Skeletal muscle cell (primary cell): ENCODE measurements at regions not wholly inside any gene's neighbourhood (a gene's known extent, or its start where the extent isn't known, plus 50 kb on each side); places are given as distances from the start of the nearest gene placed in this dataset.
A peak's percentile ranks its signal among the peaks of the same experiment; 100 is the strongest.

ENCODE experiments used
- DNase-seq: peaks from one replicate; pipeline ENCODE4 v3.0.0-alpha.2; 2010; ENCODE audit warnings: low read depth
- H3K4me3 ChIP-seq: 2 replicates; pipeline ENCODE4 v1.5.1; 2011; ENCODE audit warnings: low read depth, mild to moderate bottlenecking, control low read depth, low read length, moderate library complexity

- no peak for DNase-seq
Measured at GRCh38 chr13:33583398-33583797, 234.6 kb upstream of the RFC3 start.

GRCh38 chr13:33590936-33591335 lies 227.0 kb upstream of the RFC3 start:
- no peak overlapping the region for H3K4me3 ChIP-seq
- DNase-seq: no peak

More at GRCh38 chr13:33583398-33583797, 234.6 kb upstream of the RFC3 start:
- no peak overlapping the region for H3K4me3 ChIP-seq

- H3K4me3 ChIP-seq: no peak overlapping the region
- no peak for DNase-seq
Measured at GRCh38 chr13:33606692-33607091, 211.3 kb upstream of the RFC3 start.

GRCh38 chr13:33610438-33611120 lies 207.4 kb upstream of the RFC3 start:
- no peak overlapping the region for H3K4me3 ChIP-seq
- no peak for DNase-seq

- no peak overlapping the region for H3K4me3 ChIP-seq
- peak; percentile 45 for DNase-seq
Measured at GRCh38 chr13:33611121-33611805, 206.7 kb upstream of the RFC3 start.

- DNase-seq: no peak
- H3K4me3 ChIP-seq: no peak overlapping the region
Measured at GRCh38 chr13:33612641-33613638, 205.0 kb upstream of the RFC3 start.

- H3K4me3 ChIP-seq: no peak overlapping the region
- no peak for DNase-seq
Measured at GRCh38 chr13:33615436-33615835, 202.5 kb upstream of the RFC3 start.

GRCh38 chr13:33616130-33616529 lies 201.8 kb upstream of the RFC3 start:
- no peak overlapping the region for H3K4me3 ChIP-seq
- DNase-seq: no peak

- H3K4me3 ChIP-seq: no peak overlapping the region
- DNase-seq: no peak
Measured at GRCh38 chr13:33617055-33617454, 200.9 kb upstream of the RFC3 start.

- H3K4me3 ChIP-seq: no peak overlapping the region
- DNase-seq: no peak
Measured at GRCh38 chr13:33624253-33624652, 193.7 kb upstream of the RFC3 start.

GRCh38 chr13:33624740-33625139 lies 193.2 kb upstream of the RFC3 start:
- H3K4me3 ChIP-seq: no peak overlapping the region
- DNase-seq: no peak

- DNase-seq: no peak
- H3K4me3 ChIP-seq: no peak overlapping the region
Measured at GRCh38 chr13:33626407-33626806, 191.5 kb upstream of the RFC3 start.

GRCh38 chr13:33628662-33629061 lies 189.3 kb upstream of the RFC3 start:
- no peak overlapping the region for H3K4me3 ChIP-seq
- DNase-seq: no peak

- DNase-seq: no peak
- no peak overlapping the region for H3K4me3 ChIP-seq
Measured at GRCh38 chr13:33629605-33630360, 188.2 kb upstream of the RFC3 start.

GRCh38 chr13:33633701-33634545 lies 184.0 kb upstream of the RFC3 start:
- peak; percentile 37 for DNase-seq
- H3K4me3 ChIP-seq: no peak overlapping the region

- no peak for DNase-seq
Measured at GRCh38 chr13:33634546-33634982, 183.4 kb upstream of the RFC3 start.

GRCh38 chr13:33636243-33636642 lies 181.7 kb upstream of the RFC3 start:
- DNase-seq: no peak
- H3K4me3 ChIP-seq: no peak overlapping the region

More at GRCh38 chr13:33634546-33634982, 183.4 kb upstream of the RFC3 start:
- H3K4me3 ChIP-seq: no peak overlapping the region

GRCh38 chr13:33636955-33637670 lies 180.8 kb upstream of the RFC3 start:
- no peak overlapping the region for H3K4me3 ChIP-seq
- no peak for DNase-seq
